NCI-H345 treated with DMSO at 0.1 percent for 48 hours (cell line): ENCODE measurements at regions not wholly inside any gene's neighbourhood (a gene's known extent, or its start where the extent isn't known, plus 50 kb on each side); places are given as distances from the start of the nearest gene placed in this dataset.
"Not testable (repeated sequence)": the region's sequence is repeated elsewhere in the genome, so short reads cannot be mapped to it uniquely, and the experiment has no call there.

Source experiments
- DNase-seq: peaks from one replicate; lab custom pipeline; 2025; ENCODE audit not compliant: unreplicated experiment; lab: John Stamatoyannopoulos, UW

DNA sequence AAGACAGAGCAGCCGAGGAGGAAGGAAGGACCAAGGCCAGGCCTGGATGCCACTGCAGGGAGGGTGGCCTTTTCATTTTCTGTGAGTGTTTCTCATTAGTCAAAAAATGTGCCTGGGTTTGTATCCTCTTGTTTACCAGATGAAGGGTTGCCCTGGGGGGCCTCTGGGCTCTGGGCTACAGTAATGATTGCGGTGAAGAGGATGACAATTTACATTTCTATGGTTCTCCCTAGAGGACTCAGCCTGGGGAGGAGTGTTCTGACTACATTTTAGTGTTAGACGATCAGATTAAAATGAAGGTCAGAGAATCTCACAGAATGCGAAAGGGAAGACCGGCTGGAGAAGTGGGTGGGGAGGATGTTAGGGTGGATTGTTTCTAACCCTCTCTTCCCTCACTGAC, 108.0 kb upstream of the KMT2C start:
- no peak for DNase-seq

- no peak for DNase-seq
Observed at GRCh38 chr7:152541892-152542291, 106.1 kb upstream of the KMT2C start.

DNA sequence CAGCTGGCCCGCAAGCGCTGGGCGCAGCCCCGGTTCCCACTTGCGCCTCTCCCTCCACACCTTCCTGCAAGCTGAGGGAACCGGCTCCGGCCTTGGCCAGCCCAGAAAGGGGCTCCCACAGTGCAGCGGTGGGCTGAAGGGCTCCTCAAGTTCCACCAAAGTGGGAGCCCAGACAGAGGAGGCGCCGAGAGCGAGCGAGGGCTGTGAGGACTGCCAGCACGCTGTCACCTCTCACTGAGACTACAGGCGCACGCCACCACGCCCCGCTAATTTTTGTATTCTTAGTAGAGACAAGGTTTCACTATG, 103.3 kb upstream of the KMT2C start:
- DNase-seq: not testable (repeated sequence)

GRCh38 chr7:152538346-152539189, 102.8 kb upstream of the KMT2C start:
- not testable (repeated sequence) for DNase-seq

DNA sequence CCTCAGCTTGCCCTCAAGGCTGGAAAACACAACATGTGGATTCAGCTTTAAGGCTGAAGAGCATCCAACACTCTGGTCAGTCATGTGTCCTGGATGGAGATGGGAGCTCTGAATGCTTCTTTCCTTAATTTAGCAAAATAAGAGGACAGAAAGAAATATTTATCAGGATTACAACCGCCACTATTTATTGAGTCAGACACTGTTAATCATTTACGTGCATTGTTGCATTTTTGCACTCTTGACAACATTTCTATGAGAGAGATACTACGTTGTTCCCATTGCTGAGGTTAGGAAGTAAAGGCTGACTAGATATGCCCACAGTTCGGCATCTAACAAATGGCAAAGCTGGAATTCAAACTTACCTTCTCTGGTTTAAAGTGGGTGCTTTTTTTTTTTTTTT, 101.8 kb upstream of the KMT2C start:
- no peak for DNase-seq

DNA sequence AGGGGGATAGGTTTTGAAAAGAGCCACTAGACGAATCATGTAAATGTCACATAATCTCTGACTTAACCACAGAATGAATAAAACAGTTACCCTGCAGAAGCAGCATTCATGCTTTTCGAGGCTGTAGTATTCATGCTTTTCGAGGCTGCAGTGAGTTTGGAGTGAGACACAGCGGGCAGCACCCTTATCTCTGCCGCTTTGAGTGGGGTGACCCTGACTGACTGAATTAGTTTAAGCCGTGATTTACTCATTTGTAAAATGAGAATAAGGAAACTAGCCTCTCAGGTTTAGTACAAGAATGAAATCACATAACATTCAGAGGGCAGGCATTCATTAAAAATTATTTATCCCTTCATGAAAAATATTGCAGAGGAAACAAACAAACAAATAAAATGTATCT, 92.8 kb upstream of the KMT2C start:
- DNase-seq: no peak

- DNase-seq: no peak
Observed at GRCh38 chr7:152527610-152528032, 91.8 kb upstream of the KMT2C start.

DNA sequence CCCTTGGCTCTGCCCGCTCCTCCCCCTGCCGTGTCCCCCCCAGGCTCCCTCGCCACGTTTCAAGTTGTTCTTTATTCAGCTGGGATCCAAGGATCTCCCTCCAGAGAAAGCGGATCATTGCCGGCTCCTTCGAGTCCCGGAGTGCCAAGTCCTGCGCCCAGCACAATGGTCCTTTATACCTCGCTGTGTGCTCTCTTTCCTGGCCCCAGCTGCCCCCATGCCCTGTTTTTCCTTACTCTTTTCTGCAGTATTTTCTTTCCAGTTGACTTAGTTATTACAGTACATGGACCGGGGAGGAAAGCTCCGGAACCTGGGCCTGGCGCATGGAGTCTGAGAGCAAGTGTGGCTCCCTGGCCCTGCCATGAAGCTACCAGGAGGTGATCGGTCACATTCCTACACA, 88.1 kb upstream of the KMT2C start:
- DNase-seq: no peak

DNA sequence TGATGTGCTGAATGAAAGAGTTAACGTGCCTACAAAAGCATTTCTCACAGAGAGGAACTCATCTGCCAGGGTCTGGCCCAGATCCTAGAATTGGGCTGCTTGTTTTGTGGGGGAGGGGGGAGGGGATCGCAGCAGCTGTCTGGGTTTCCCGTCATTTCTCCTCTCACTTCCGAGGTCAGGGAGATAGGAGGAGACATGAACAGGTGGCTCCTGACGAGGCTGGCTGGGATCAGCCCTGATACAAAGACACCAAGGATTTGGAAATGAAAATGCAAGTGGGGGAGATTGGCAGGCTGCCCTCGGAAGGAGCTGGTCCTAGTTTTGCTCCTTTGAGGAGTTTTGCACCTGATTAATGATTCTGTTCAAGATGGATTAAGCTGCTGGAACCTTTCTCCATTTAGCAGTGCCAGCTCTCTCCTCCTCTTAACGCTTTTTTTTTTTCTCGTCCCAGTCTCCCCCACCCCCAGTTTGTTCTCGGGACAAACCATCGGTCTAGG, 86.8 kb upstream of the KMT2C start:
- peak; percentile 18 for DNase-seq

- no peak for DNase-seq
Observed at GRCh38 chr7:152521420-152522337, 85.9 kb upstream of the KMT2C start.

DNA sequence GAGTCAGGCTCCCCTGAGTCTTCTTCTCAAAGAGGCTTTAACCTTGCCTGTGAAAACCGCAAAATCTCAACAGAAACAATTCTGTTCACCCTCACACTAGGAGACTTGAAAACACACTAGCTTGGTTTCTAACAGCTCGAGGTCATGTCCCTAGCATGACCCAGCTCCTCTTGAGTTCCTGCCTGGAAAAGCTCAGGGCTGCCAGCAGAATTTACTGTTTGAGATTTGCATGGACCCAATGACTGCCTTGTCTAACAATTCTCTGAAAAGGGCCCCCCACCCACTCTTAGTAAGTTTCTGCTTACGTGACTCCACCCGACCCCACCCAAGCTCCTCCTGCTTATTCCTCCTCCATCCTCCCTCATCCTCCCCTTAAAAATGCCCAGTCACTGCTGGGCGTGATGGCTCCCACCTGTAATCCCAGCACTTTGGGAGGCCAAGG, 85.1 kb upstream of the KMT2C start:
- no peak for DNase-seq

DNA sequence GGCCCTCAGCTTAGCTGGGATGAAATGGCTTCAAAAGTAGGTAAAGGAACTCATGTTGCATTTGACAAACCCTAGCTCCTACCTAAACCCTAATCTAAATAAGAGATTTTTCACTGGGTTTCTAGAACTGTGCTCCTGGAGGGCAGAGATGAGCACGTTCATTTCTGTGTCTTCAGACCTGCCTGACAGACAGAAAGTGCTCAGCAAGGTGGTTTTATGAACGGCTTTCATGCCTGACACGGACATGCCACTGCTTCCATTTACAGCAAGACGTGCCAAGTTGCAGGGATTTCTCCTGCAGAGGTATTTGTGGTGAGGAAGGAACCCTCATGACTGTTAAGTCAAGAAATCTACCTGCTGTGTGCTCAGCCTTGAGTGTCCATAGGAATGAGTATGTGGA, 83.5 kb upstream of the KMT2C start:
- DNase-seq: no peak

DNA sequence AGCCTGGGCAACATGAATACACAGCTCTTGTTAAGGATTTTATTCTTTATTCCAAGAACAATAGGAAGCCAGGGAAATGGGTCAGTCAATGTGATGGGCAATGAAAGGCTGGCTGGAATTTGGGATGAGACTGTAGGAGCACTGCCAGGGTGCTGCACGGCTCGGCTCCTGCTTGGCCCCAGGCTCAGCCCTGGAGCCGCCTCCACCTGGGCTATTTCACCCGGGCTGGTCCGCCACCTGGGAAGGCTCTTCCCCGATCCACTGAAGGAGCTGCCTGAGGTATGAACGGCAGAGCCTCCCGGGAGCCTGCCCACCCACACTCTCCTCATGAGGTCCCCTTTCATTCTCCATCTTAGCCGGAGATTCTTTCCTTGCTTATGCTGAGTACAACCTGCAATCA, 80.4 kb upstream of the KMT2C start:
- DNase-seq: no peak

DNA sequence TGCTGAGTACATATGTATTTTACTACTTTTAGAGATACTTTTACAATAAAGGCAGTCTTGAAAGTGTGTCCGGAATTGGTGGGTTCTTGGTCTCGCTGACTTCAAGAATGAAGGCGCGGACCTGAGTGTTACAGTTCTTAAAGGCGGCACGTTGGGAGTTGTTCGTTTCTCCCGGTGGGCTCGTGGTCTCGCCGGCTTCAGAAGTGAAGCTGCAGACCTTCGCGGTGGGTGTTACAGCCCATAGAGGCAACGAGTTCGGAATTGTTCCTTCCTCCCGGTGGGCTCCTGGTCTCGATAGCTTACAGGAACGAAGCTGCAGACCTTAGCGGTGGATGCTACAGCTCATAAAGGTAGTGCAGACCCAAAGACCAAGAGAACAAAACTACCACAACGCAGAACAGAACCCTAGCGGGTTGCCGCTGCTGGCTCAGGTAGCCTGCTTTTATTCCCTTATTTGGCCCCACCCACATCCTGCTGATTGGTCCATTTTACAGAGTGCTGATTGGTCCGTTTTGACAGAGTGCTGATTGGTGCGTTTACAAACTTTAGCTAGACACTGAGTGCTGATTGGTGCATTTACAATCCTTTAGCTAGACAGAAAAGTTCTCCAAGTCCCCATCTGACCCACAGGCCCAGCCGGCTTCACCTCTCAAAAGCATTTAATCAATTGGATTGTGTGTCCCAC, 79.6 kb upstream of the KMT2C start:
- not testable (repeated sequence) for DNase-seq

GRCh38 chr7:152514771-152515105, 78.9 kb upstream of the KMT2C start:
- no peak for DNase-seq

DNA sequence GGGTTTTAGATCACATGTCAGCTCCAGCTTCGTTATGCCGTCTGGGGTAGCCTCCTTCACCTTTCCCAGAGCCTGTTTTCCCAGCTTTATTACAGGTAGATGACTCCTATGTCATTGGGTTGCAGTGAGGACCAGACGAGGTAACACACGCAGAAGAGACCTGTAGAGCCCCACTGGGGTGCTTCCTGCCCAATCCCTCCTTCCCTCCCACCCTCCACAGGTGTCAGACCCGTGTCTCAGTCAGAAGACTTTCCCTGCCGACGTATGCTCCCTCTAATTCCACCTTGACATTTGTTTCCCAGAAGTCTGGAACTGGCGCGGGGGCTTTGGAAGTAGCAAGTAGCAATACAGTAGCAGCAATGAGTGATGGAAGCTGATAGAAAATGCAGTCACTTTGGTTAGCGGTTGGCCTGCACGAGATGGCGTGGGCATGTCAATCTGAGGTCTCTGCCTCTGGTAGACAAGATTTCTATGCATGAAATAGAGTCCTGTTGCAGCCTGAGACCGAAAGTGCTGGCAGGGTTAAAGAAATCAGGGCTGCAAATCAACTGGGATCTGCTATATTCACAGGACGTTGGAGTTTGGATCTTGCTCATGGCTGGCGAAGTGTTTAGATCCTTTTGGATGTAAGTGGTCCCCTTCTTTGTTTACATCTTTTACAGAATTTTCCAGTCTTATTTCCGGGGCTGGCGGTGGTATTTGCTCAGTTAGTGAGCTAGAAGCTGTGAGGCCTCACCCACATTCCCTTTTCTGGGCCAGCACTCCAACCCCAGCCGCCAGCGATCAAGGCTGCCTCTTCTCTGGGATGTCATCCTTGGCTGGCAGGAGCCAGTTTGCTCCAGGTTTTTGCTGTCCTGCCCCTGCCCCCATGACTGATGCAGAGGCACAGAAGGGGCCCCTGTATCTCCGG, 78.3 kb upstream of the KMT2C start:
- DNase-seq: no peak

GRCh38 chr7:152512706-152513105, 76.9 kb upstream of the KMT2C start:
- DNase-seq: no peak

DNA sequence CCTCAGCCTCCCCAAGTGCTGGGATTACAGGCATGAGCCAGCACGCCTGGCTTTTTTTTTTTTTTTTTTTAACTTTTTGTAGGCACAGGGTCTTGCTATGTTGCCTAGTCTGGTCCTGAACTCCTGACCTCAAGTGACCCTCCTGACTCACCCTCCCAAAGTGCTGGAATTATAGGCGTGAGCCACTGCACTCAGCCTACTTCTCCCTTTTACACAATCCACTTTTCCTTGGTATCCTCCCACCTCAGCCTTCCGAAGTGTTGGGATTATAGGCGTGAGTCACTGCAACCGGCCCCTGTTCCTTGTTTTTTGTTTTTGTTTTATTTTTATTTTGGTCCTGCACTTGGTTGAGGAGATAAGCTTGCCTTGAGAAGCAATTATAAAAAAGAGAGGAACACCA, 75.9 kb upstream of the KMT2C start:
- no peak for DNase-seq

GRCh38 chr7:152508701-152509100, 72.9 kb upstream of the KMT2C start:
- DNase-seq: no peak

GRCh38 chr7:152505606-152506005, 69.8 kb upstream of the KMT2C start:
- DNase-seq: no peak

- no peak for DNase-seq
Observed at GRCh38 chr7:152504816-152505215, 69.0 kb upstream of the KMT2C start.
